Medulla oblongata (tissue), 1 donor: ENCODE measurements at regions not wholly inside any gene's neighbourhood (a gene's known extent, or its start where the extent isn't known, plus 50 kb on each side); places are given as distances from the start of the nearest gene placed in this dataset.
"Not testable (repeated sequence)": the region's sequence is repeated elsewhere in the genome, so short reads cannot be mapped to it uniquely, and the experiment has no call there.

Experiments
- DNase-seq: peaks from one replicate; pipeline ENCODE4 v3.0.0-alpha.2; 2015; ENCODE audit errors: extremely low spot score

DNA sequence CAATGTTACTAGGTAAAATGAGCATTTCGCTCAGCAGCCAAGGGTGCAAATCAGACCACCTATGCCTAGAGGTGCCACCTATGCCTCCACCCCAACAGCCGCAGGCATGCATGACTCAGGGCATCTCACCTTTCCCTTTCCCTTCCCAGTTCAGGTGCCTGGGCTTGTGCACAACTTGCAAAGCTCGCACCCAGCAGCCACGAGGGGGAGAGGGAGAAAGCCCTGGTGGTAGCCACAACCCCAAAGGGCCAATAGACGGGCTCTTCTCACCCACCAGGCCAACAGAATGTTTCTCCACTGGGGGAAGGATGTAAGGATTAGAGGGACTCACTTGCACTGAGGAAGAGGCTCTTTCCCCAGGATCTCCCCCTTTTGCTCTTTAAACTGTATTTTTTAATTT lies 462.3 kb upstream of the PCDH15 start:
- no peak for DNase-seq

DNA sequence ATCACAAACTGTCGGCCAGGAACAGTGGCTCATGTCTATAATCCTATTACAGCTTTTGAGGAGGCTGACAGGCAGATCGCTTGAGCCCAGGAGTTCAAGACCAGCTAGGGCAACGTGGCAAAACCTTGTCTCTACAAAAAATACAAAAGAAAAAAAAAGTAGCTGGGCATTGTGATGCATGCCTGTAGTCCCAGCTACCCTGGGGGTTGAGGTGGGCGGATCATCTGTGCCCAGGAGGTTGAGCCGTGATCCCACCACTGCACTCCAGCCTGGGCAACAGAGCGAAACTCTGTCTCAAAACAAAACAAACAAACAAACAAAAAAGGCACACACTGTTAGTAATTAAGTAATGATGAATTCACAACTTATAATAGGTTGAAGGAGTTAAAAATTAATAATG lies 441.5 kb upstream of the PCDH15 start:
- no peak for DNase-seq

DNA sequence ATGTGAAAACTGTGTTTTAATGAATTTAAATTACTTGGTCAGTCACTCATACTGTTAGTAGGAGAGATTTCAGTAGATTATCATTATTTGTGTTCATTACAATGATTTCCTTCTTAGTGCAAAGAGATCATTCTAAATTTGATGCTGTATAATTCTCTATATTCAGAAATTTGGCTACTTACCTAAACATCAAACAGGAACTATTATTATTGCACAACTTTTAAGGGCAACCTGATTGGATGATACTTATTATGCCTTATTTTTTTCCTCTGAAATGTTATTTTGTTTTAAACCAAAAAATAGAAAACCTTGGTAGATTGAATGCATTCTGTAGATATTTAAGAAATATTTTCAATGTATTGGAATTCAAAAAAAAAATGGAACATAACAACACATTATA lies 436.4 kb upstream of the PCDH15 start:
- no peak for DNase-seq

DNA sequence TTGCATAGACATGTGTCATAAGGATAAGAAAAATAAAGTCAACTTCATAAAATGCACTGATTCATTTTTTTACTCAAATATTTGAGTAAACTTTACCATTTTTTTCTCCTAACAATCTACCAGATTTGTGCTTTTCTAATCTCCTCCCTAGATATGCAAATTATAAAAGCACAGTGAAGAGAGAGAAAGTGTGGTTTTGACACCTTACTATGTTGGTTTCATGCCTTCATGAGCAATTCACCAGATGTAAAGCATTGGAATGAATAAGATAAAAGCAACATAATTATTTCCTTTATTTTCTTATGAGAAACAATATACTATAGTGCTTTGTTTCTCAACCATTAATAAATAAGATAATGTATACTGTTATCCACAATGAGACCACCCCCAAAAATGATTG lies 432.5 kb upstream of the PCDH15 start:
- DNase-seq: no peak

DNA sequence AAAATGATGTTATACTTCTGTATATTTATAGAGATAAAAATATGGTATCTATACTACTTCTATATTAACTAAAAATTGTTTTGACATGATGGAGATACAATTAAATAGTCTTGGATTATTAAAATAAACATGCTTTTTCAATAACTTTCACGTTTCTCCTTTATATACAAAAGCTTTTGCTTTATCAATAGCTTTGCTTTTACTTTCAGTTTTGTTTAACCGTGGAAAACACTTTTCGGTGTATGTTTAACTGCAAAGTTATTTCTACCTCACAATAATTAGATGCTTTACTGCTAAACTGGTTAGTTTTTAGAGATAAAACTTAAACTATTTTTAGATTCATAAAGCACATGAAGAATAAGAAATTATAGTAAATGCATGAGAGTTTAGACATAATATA lies 432.1 kb upstream of the PCDH15 start:
- DNase-seq: no peak

DNA sequence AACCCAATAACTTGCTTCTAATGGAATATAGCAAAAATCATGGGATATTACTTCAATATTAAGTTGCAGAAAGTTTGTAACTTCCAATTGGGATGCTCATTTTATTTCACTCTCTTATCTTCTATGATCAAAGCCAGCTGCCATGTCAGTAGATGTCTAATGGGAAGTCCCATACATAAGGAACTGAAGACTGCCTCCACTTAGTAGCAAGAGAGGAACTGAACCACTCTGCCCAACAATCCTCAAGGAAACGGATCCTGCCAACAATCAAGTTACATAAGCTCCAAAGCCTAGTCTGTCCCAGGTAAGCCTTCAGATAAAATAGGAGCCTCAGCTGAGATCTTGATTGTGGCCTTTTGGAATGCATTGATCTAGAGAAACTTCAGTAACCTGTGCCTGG lies 431.5 kb upstream of the PCDH15 start:
- no peak for DNase-seq

DNA sequence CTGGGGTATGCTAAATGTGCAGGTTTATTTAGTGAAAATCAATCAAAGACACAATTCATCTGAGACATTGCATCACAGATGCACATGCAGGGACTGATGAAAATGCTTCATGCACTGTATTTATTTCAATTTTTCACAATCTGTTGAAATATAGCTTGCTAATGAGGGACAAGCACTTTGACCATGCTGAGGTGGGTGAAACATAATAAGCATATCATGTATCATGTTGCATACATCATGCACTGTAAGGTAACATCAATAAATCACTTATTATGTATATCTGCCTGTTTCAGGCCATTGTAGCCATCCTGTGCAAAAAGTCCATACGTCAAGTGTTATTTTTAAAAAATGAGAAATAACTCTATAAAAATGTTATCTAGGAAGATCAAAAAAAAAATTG lies 426.9 kb upstream of the PCDH15 start:
- DNase-seq: no peak

DNA sequence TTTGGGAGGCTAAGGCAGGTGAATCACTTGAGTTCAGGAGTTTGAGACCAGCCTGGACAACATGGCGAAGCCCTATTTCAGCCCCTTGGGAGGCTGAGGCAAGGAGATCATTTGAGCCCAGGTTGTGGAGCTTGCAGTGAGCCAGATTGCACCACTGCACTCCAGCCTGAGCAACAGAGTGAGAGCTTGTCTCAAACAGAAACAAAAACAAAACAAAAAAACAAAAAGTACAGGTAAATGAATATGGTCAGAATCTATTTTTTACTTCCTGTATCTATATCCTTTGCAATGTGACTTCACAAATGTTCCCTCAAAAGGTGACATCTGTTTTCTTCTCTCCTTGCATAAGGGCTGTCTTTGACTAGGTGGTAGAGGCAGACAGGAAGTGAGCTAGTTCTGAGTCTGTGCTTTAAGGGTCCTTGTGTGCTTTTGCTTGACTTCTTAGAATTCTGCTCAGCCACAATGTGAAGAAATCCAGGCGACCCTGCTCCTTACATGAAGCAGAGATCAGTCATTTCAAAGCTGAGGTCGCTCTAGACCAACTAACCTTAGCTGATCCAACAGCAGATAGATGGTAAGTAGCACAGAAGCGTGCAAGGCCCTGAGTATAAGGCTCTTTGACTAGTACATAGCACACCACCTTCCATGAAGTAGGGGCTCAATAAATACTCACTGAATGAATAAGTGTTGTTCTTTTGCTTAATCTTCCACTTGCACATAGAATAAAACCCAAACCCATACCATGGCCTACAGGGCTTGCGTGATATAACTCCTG lies 423.2 kb upstream of the PCDH15 start:
- DNase-seq: no peak

DNA sequence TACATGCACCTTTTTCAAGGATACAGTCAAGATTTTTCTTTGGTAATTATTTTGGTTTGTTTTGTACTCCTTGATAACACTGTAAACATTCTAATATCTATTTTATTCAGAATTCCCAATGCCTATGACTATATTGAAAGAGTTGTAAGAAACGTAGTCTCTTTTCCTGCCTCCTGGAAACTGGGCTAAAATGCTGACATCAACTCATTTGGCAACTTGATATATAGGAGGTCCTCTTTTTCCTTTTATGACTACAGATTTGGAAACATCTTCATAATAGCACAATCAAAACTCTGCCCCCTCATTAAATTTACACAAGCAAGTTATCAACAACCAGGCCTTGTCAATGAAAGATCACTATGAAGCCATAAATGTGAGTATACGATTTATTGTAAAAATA lies 422.3 kb upstream of the PCDH15 start:
- no peak for DNase-seq

DNA sequence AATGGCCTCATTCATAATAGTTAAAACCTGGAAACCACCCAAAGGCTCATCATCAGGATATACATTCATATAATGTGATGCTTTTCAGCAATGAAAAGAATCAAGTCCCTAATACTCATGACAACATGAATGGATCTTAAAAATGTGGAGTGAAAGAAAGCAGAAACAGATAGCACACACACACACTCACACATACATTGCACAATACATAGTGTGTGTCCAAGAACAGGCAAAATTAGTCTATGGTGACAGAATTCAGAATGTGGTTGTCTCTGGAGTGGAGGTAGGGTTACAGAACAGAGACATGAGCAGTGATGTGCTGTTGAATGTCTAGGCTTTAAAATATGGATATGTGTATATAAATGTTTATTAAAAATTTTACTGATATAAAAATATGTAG lies 419.9 kb upstream of the PCDH15 start:
- no peak for DNase-seq

DNA sequence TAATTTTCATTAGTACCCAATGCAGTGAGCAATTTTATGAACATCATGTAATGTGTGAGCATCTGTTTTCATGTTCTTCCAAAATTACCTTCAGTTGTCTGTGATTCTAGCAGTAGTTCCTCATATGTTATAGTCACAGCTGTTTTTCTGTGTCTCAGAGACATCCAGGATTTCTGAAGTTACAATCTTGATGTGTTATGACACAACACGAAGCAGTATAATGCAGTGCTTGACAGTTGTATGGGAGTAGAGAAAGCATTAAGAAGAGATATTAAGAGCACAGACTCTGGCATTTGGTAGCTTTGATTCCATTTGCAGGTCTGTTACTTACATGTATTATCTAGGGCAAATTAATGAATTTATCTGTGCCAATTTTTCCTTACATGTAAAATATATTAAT lies 414.7 kb upstream of the PCDH15 start:
- no peak for DNase-seq

DNA sequence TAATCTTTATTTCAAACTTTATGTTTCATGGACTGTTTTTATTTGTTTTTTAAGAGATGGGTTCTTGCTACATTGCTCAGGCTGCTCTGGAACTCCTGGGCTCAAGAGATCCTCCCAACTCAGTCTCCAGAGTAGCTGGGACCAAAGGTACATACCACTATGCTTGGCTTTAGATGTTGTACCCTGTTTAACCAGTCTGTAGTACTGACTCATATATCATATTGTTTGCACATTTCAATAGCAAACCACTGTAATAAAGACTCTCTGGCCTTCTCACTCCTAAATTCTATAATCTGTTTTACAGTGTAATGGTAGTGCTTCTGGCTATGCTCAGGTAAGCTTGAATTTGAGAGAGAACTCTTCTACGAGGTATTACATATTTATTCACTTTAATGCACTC lies 413.6 kb upstream of the PCDH15 start:
- no peak for DNase-seq

DNA sequence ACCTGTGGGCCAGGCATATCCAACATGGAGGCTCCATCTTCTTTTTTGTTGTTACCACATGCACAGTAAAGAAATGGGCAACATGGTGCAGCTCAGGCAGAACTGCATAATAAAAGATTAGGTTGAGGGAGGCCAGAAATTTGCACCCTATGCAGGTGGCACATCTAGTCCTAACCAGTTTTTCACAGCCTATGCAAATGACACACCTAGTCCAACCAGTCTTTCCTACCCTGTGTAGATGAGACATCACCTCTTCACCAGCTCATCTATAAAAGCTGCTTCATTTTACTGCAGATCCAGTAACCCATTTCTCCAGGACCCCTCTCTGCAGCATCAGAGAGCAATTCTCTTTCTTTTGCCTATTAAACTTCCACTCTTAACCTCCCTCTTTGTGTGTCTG lies 411.0 kb upstream of the PCDH15 start:
- no peak for DNase-seq

DNA sequence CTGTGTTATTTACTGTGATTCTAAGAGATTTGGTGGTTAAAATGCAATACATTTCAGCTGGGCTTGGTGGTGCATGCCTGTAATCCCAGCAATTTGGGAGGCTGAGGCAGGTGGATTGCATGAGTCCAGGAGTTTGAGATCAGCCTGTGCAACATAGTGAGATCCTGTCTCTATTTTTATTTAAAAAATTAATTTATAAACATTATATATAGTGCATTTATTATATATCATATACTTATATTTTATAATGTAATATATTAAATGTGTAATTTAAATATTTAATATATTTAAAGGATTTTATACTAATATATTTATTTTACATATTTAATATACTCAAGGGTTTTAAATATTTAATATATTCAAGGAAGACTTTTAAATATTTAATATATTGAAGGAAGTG lies 402.8 kb upstream of the PCDH15 start:
- no peak for DNase-seq

DNA sequence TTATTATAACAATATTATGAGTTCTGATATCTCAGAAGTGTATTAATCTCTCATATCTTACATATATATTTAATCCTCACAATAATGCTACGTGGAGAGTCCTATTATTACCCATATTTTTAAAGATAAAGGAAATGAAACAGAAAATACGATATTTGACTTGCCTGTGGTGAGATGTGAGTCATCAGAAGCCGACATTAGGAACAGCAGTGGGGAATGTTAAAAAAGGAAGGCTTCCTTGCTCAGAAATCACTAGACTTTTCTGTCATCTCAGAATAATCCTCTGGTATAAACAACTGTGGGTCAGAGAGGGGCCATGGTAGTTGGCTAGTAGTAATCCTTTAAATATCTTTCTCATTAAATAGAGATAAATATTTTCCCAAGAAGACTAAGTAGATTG lies 402.3 kb upstream of the PCDH15 start:
- no peak for DNase-seq

DNA sequence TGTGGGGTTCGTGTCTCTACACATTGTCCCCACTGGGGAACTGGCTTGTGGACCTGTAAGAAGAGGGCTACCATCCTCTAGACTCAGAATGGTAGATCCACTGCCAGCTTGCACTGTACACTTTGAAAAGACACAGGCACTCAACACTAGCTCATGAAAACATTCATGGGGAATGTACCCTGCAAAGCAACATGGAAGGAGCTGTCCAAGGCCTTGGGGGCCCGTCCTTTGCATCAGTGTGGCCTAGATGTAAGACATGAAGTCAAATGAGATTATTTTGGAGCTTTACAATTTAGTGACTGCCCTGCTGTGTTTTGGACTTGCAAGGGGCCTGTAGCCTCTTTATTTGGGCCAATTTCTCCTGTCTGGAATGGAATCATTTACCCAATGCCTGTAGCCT lies 399.0 kb upstream of the PCDH15 start:
- DNase-seq: no peak

DNA sequence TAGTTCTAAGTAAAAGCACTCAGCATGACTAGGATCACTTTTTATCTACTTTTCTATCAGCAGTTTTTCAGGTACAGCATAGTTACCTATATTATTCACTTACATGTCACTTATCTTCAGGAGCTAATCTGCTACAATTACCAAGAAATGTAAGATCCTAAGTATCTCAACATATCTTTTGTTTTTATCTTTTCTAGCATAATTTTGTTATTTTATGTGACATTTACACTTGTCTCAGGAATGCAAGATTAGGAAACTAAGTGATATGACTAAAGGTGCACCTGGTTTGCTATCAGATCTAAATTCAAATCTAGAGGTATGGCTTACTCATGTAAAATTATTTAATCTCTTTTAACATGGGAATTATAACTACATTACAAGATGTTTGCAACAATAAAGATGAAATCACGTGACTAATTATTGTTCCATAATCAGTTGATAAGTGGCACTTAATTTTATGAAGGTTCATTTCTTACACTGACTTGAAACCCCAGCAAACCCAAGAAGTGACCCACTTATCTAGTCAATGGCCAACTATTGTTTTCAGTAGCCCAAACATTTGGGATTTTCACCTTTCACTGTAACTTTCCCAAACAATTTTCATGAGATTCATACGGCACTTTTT lies 390.3 kb upstream of the PCDH15 start:
- no peak for DNase-seq

DNA sequence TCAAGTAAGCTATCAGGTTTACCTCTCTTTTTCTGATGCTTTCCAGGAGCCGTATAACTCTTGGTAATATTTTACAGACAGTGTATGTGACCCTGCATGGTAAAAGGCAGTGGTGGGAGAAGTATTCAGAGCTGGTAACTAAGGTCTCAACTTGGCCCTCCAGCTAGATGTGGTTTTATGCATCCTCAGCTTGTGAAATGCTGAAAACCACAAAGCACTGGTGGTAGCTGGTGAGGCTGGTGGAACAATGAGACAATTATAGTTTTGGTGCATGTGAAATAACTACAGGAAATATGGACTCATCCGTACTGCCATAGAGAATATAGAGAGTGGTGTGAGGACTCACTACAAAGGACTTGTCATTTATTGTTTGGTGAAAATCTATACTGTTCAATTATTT lies 383.0 kb upstream of the PCDH15 start:
- DNase-seq: no peak

DNA sequence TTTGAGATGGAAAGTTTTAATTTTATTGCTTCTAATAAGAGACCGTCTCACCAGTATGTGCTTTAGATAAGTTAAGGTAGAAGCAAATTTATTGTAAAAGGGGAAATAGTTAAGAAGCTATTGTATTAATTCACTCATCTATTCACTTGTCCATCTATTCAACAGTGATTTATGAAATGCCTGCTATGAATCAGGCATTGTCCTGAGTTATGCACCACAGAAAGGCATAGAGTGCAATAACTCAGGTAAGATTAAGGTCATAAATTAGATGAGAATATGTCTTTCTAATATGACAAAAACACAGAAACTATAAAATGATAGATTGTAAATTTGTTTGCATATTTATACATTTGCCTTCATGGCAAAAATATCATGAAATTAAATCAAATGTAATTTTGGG lies 379.3 kb upstream of the PCDH15 start:
- no peak for DNase-seq

DNA sequence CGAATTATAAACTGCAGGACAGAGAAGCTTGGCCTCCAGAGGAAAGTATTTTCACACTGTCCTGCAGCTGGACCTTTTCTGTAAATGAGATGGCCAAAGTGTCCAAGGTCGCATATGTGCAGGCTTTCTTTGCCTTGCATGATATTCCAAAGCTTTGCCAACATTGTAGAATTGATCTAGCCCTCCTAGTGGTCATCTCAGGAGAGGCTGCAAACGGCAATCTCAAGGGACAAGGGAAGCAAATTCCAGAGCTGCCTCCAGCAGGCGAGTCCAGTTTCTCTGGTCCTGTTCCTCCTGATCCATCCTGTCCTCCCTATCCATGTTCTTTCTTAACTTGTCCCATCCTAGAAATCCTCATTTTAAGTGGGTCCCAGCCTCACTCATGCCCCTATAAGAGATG lies 373.4 kb upstream of the PCDH15 start:
- no peak for DNase-seq

DNA sequence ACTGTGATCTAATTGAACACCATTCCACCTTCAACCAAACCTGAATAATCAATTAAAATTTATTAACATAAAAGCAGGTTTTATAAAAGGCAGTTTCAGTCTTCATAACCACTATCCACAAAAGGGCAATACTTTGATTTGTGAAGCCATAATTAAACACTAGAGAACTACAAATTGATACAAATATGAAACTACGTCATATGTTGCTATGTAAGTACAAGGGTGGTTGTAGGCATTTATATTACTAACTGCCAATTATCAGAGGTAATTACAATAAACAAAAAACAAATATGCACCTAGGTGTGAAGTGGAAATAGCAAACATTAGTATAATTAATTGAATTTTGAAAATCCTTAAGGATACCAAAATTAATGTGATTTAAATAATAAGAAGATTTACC lies 368.5 kb upstream of the PCDH15 start:
- no peak for DNase-seq

DNA sequence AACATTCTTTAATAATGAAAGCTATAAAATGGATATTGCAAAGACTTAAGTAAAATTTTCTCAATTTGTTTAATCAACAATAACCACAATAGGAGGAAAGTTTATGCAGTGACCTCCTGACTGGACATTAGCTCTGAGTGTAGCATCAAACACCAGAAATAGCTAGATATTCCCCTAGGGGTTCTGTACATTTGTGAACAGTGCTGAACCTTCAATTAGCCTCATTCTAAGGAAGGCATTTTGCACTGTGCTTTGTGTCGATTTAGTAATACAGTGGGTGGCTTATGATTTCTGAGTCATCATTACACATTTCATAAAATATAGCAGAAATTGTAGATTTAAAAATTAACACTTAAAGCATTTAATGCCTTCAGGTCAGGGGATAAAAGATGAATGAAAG lies 367.3 kb upstream of the PCDH15 start:
- DNase-seq: no peak

DNA sequence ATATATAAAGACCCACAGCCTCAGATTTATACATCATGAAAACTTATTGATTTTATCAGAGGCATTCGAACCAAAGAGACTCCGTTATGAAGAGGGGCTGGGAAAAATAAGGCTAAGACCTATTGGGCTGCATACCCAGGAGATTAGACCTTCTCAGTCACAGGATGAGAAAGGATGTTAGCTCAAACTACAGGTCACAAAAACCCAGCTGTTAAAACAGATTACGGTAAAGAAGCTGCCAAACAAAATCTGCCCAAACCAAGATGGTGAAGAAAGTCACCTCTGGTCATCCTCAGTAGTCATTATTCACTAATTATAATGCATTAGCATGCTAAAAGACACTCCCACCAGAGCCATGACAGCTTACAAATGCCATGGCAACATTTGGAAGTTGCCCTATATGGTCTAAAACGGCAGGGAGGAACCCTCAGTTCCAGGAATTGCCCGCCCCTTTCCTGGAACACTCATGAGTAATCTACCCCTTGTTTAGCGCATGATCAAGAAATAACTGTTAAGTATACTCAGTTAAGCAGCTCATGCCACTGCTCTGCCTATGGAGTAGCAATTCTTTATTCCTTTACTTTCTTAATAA lies 362.5 kb upstream of the PCDH15 start:
- no peak for DNase-seq

DNA sequence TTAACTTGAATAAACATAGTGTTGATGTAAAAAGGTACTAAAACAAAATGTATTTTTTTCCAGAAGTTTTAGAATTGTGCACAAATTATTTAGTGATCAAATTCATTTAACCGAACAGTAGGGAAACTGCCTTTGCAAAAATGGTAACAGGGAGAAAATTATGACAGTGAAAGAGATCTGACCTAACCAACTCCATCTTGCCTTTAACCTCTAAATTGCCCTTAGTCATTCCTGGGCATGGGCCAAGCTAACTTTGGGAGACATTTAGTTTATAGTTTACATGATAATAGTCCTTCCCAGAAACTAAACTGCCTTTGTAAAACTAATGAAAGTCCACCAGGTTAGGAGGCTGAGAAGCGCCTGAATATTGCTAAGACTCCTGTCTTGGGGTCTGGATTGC lies 361.3 kb upstream of the PCDH15 start:
- not testable (repeated sequence) for DNase-seq
